ENCODE measurements at regions not wholly inside any gene's neighbourhood (a gene's known extent, or its start where the extent isn't known, plus 50 kb on each side); places are given as distances from the start of the nearest gene placed in this dataset.

DNA sequence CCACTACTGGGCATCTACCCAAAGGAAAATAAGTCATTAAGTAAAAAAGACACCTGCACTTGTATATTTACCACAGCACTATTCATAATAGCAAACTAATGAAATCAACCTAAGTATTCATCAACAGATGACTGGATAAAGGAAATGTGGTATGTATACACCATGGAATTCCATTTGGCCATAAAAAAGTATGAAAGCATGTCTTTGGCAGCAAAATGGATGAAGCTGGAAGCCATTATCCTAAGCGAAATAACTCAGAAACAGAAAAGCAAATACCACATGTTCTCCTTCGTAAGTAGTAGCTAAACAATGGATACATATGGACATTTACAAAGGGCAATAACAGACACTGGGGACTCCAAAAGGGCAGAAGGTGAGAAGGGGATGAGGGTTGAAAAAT is 485.7 kb upstream of the BRINP3 start:
- no peak overlapping the region for H3K4me3 ChIP-seq (replicated peaks in 1 of 3; ENCODE audit: insufficient read depth in 1 of 3, low read depth in 2 of 3, low read length in 3 of 3)
- ATAC-seq (no peak), FAIRE-seq (no peak), DNase-seq (ENCODE audit: low spot score) (no peak)
- no peaks in the 10 kb centered on the region for H3K4me1 ChIP-seq (ENCODE audit: insufficient read depth, low read length)
- H3K4me2 ChIP-seq (ENCODE audit: low read depth, low read length) = no peak overlapping the region
- ChIA-PET CTCF (ENCODE audit: low intra/inter-chr PET ratio, low total read pairs) (no interaction called here), POLR2A (no interaction called here)
- WGBS (ENCODE audit: low lambda C conversion rate) = 5% methylated on average over 2 of the region's 2 CpGs
- no peaks in the 10 kb centered on the region for H3K79me2 ChIP-seq (ENCODE audit: insufficient read depth, low read length)
- BruUV-seq (replicated peaks) = no TSS peak
- H3K36me3 ChIP-seq (replicated peaks in 1 of 2; ENCODE audit: control insufficient read depth in 1 of 2, insufficient read depth in 2 of 2, low read length in 2 of 2) = no peaks in the 10 kb centered on the region
- no peak overlapping the region for H3K9ac ChIP-seq (ENCODE audit: insufficient read depth, low read depth, low read length)
- no peaks in the 10 kb centered on the region for H3K9me3 ChIP-seq (ENCODE audit: low read length)
- intact Hi-C loops (cut with micrococcal nuclease; ENCODE audit: unreplicated experiment) (no loop called here), in situ Hi-C loops (cut with HindIII; ENCODE audit: extremely low pct_ligation_motif_present, low pct_unique_long_range_greater_than_20kb) (no loop called here)
- no peak overlapping the region for H3K27ac ChIP-seq (ENCODE audit: extremely low read length, insufficient read depth, low read length)
- H3K27me3 ChIP-seq (ENCODE audit: control insufficient read depth in 1 of 2, insufficient read depth in 2 of 2, low read length in 2 of 2) = no peaks in the 10 kb centered on the region
- H2AFZ ChIP-seq (ENCODE audit: low read length) = no peak overlapping the region
- H4K20me1 ChIP-seq (ENCODE audit: insufficient read depth, low read length) = no peaks in the 10 kb centered on the region
- TF ChIP-seq DMTF1 (CRISPR knock-in tag; IDR thresholded peaks at IDR 0.05) (no peak), SMYD3 (CRISPR knock-in tag; IDR thresholded peaks at IDR 0.05) (no peak), ZFYVE20 (CRISPR knock-in tag; IDR thresholded peaks at IDR 0.05; ENCODE audit: borderline replicate concordance, low read depth) (no peak), ZBTB34 (CRISPR knock-in tag; IDR thresholded peaks at IDR 0.05) (no peak), KLF6 (CRISPR knock-in tag; IDR thresholded peaks at IDR 0.05) (no peak), ZNF747 (CRISPR knock-in tag; IDR thresholded peaks at IDR 0.05; ENCODE audit: borderline replicate concordance) (no peak), TBX3 (IDR thresholded peaks at IDR 0.05; ENCODE audit: borderline replicate concordance) (no peak), ZNF768 (CRISPR knock-in tag; IDR thresholded peaks at IDR 0.05) (no peak), BRCA1 (CRISPR knock-in tag; IDR thresholded peaks at IDR 0.05) (no peak), HDAC2 (CRISPR knock-in tag; IDR thresholded peaks at IDR 0.05) (no peak), ZNF343 (CRISPR knock-in tag; IDR thresholded peaks at IDR 0.05) (no peak), DR1 (CRISPR knock-in tag; IDR thresholded peaks at IDR 0.05) (no peak)
- TF ChIP-seq, protein P1, sequence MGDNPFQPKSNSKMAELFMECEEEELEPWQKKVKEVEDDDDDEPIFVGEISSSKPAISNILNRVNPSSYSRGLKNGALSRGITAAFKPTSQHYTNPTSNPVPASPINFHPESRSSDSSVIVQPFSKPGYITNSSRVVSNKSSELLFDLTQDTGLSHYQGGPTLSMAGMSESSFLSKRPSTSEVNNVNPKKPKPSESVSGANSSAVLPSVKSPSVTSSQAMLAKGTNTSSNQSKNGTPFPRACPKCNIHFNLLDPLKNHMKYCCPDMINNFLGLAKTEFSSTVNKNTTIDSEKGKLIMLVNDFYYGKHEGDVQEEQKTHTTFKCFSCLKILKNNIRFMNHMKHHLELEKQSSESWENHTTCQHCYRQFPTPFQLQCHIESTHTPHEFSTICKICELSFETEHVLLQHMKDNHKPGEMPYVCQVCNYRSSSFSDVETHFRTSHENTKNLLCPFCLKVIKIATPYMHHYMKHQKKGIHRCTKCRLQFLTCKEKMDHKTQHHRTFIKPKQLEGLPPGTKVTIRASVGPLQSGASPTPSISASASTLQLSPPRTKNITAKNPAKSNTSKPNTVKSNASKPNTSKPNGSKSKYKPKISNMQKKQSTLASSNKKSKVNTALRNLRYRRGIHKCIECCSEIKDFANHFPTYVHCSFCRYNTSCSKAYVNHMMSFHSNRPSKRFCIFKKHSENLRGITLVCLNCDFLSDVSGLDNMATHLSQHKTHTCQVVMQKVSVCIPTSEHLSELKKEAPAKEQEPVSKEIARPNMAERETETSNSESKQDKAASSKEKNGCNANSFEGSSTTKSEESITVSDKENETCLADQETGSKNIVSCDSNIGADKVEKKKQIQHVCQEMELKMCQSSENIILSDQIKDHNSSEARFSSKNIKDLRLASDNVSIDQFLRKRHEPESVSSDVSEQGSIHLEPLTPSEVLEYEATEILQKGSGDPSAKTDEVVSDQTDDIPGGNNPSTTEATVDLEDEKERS (CRISPR knock-in tag; IDR thresholded peaks at IDR 0.05) = no peak
- TF ChIP-seq, protein P2, sequence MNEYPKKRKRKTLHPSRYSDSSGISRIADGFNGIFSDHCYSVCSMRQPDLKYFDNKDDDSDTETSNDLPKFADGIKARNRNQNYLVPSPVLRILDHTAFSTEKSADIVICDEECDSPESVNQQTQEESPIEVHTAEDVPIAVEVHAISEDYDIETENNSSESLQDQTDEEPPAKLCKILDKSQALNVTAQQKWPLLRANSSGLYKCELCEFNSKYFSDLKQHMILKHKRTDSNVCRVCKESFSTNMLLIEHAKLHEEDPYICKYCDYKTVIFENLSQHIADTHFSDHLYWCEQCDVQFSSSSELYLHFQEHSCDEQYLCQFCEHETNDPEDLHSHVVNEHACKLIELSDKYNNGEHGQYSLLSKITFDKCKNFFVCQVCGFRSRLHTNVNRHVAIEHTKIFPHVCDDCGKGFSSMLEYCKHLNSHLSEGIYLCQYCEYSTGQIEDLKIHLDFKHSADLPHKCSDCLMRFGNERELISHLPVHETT (CRISPR knock-in tag; conservative IDR thresholded peaks at IDR 0.05) = no peak
- TF ChIP-seq, protein P3, sequence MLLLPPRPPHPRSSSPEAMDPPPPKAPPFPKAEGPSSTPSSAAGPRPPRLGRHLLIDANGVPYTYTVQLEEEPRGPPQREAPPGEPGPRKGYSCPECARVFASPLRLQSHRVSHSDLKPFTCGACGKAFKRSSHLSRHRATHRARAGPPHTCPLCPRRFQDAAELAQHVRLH (CRISPR knock-in tag; IDR thresholded peaks at IDR 0.05; ENCODE audit: borderline replicate concordance, low read depth) = no peak

All from HepG2 (cell line).